Dendritic cell treated with granulocyte-macrophage colony-stimulating factor and Interleukin-4, amounts not matched to agents 40 ng/mL and 50 ng/mL, for 4 days (primary cell): ENCODE measurements at regions not wholly inside any gene's neighbourhood (a gene's known extent, or its start where the extent isn't known, plus 50 kb on each side); places are given as distances from the start of the nearest gene placed in this dataset.
"Not testable (repeated sequence)": the region's sequence is repeated elsewhere in the genome, so short reads cannot be mapped to it uniquely, and the experiment has no call there.

Source experiments
- H3K27ac Mint-ChIP-seq: one replicate; pipeline ENCODE4 v1.8.0; 2022; ENCODE audit warnings: mild to moderate bottlenecking, mixed read lengths
- H3K27me3 Mint-ChIP-seq: one replicate; pipeline ENCODE4 v1.8.0; 2022; ENCODE audit warnings: mild to moderate bottlenecking, mixed read lengths
- H3K36me3 Mint-ChIP-seq: one replicate; pipeline ENCODE4 v1.8.0; 2022; ENCODE audit warnings: low read depth, mixed read lengths
- H3K4me1 Mint-ChIP-seq: one replicate; pipeline ENCODE4 v1.8.0; 2022; ENCODE audit warnings: low read depth, mixed read lengths
- H3K4me3 Mint-ChIP-seq: one replicate; pipeline ENCODE4 v1.8.0; 2022; ENCODE audit warnings: mild to moderate bottlenecking, moderate library complexity, mixed read lengths
- H3K9me3 Mint-ChIP-seq: one replicate; pipeline ENCODE4 v1.8.0; 2022; ENCODE audit warnings: mixed read lengths
- intact Hi-C: fragments of 100-400 bp; cut with micrococcal nuclease; formaldehyde crosslinking; loops from one replicate; pipeline ENCODE4 v1.15.0; 2022

DNA sequence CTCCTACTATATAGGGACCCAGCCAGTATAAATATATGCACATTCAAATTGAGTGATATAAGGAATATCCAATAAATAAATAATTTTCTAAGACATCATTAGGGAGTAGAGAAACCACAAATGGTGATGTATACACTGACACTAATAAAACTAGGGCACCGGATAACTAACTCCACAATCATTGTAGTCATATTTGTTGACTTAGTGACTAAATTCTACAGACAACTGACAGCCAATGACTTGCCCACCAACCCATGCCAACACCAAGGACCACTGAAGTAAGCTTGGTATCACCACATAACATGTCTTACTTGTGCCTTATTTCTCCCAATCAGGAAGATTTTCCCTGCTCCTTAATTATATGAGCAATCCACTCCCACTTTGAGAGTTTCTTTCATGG, 139.6 kb upstream of the TRPC6 start:
- Mint-ChIP-seq H3K9me3 (peaks cover 16% of the 10 kb centered on the region), H3K27ac (no peak overlapping the region)
- intact Hi-C loops: no loop called here

DNA sequence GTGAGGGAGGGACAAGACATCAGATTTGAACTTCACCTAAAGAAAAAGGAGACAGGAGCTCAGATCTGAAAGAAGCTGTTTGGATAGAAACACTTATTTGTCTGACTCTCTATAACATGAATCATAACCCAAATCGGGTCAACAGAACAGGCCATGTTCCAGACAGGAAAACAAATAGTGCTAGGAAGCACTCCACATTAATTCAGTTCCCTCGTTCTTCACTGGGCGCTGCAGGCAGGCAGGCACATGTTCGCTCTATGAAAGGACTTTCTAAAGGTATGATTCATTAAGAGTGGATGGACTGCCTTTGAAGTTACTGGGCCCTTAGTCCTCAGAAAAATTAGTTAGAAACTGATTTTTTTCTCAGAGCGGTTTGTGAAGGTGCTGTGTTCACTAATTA, 137.5 kb upstream of the TRPC6 start:
- Mint-ChIP-seq H3K4me3 (no peak overlapping the region), H3K4me1 (no peaks in the 10 kb centered on the region), H3K9me3 (peaks cover 16% of the 10 kb centered on the region), H3K27ac (no peak overlapping the region), H3K27me3 (no peaks in the 10 kb centered on the region), H3K36me3 (no peaks in the 10 kb centered on the region)
- intact Hi-C loops: no loop called here

More for the DNA sequence above, 139.6 kb upstream of the TRPC6 start:
- Mint-ChIP-seq H3K27me3 (no peaks in the 10 kb centered on the region), H3K4me1 (no peaks in the 10 kb centered on the region), H3K4me3 (no peak overlapping the region), H3K36me3 (no peaks in the 10 kb centered on the region)

DNA sequence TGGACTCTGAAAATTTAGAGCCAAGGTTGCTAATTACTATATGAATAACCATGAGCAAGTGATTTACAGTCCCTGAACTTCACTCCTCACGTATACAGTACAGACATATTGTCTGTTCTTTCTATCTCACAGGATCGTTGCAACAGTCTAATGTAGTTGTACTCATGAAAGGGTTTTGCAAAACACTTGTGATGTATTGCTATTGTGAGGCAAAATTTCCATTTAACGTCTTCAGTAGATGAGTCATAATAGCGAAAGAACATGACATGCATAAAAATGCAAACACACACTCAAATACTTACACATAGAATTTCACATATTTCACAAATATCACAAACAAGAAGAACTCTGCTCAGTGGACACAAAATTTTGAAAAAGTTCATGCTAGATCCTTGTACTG, 134.6 kb upstream of the TRPC6 start:
- H3K4me1 Mint-ChIP-seq: no peaks in the 10 kb centered on the region

DNA sequence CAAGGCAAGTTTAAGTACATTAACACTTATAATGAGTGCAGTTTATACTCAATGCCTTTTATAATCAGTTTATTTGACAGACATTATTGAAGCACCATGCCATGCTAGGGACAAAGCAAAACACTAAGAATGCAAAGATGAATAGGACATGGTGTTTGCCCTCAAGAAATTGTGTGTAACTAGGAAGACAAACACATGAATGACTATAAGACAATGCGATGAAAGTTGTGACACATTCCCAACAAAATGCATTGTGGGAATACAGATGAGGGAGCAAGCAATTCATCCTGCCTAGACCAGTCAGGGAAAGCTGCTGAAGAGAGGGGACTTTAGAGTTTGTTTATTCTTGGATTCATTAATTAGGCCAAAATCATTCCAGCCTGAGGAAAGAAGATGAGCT, 133.8 kb upstream of the TRPC6 start:
- Mint-ChIP-seq H3K36me3 (no peaks in the 10 kb centered on the region), H3K4me1 (no peaks in the 10 kb centered on the region), H3K4me3 (no peak overlapping the region), H3K9me3 (peaks cover 20% of the 10 kb centered on the region), H3K27me3 (no peaks in the 10 kb centered on the region), H3K27ac (no peak overlapping the region)
- intact Hi-C loops: no loop called here

More for the DNA sequence above, 134.6 kb upstream of the TRPC6 start:
- Mint-ChIP-seq H3K36me3 (no peaks in the 10 kb centered on the region), H3K27me3 (no peaks in the 10 kb centered on the region), H3K4me3 (no peak overlapping the region), H3K9me3 (peaks cover 16% of the 10 kb centered on the region), H3K27ac (no peak overlapping the region)
- intact Hi-C loops: no loop called here

DNA sequence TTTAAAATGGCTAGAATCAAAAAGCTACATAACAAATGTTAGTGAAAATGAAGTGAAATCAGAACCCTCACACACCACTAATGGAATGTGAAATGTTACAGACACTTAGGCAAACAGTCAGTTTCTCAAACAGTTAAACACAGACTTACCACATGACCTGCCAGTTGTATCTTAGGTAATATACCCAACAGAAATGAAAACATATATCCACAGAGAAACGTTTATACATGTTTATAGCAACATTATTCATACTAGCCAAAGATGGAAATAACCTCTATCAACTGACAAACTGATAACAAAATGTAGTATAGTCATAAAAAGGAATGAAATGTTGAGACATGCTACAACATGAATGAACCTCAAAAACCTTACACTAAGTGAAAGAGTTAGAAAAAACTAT, 131.5 kb upstream of the TRPC6 start:
- H3K4me3 Mint-ChIP-seq: no peak overlapping the region
- no peak overlapping the region for H3K27ac Mint-ChIP-seq
- no peaks in the 10 kb centered on the region for H3K27me3 Mint-ChIP-seq
- H3K9me3 Mint-ChIP-seq: peaks cover 25% of the 10 kb centered on the region
- no peaks in the 10 kb centered on the region for H3K4me1 Mint-ChIP-seq
- no peaks in the 10 kb centered on the region for H3K36me3 Mint-ChIP-seq
- intact Hi-C loops: no loop called here

DNA sequence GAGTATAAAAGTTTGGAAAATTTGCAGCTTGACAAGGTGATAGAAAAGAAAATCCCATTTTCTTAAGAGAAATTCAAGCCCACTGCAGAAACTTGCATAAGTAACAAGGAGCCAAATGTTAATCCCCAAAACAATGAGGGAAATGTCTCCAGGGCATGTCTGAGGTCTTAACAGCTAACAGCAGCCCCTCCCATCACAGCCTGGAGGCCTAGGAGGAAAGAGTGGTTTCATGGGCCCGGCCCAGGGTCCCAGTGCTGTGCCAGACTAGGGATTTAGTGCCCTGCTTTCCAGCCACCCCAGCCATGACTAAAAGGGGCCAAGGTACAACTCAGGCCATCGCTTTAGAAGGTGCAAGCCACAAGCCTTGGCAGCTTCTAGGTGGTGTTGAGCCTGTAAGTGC, 123.7 kb upstream of the TRPC6 start:
- no peak overlapping the region for H3K4me3 Mint-ChIP-seq
- H3K27ac Mint-ChIP-seq: no peak overlapping the region
- H3K36me3 Mint-ChIP-seq: no peaks in the 10 kb centered on the region
- H3K27me3 Mint-ChIP-seq: no peaks in the 10 kb centered on the region
- intact Hi-C loops: no loop called here
- H3K9me3 Mint-ChIP-seq: peaks cover 27% of the 10 kb centered on the region
- H3K4me1 Mint-ChIP-seq: no peaks in the 10 kb centered on the region

DNA sequence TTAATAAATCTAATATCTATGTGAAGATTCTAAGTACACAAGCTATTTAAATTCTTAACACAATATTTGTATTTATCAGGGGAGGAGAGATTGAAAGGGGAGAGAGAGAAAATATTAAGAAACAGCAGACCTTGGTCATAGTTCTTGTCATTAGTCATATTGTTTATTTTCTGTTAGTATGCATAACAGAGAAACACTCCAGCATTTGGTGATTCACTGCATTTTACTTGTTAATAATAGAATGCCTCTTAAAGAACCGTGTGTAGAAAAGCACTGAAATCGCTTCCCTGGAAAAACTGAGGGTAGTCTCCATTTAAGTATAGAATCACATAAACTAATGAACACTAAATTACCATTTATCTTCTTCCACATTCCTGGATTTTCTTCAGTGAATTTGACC, 122.7 kb upstream of the TRPC6 start:
- Mint-ChIP-seq H3K4me3 (no peak overlapping the region), H3K36me3 (no peaks in the 10 kb centered on the region), H3K4me1 (no peaks in the 10 kb centered on the region), H3K9me3 (peaks cover 26% of the 10 kb centered on the region), H3K27ac (no peak overlapping the region), H3K27me3 (no peaks in the 10 kb centered on the region)
- intact Hi-C loops: no loop called here

DNA sequence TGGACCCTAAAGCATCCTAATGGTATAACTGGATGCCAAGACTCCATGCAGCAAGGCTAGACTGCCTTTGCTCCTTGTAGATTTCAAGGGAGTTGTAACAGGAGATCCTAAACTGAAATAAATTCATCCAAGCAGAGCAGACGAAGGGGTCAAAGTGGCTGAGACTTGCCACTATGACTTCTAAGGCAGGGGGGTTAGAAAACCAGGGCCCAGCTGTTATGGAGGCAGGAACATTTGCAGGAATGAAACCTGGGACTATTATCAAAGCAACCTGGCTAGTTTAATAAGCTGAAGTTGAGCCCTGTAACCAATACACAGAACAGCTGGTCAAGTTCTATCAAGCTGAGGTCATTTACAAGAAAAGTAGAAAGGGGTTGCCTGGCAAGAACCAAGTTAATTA, 122.2 kb upstream of the TRPC6 start:
- no peaks in the 10 kb centered on the region for H3K27me3 Mint-ChIP-seq
- H3K4me3 Mint-ChIP-seq: no peak overlapping the region
- H3K36me3 Mint-ChIP-seq: no peaks in the 10 kb centered on the region
- intact Hi-C loops: no loop called here
- no peak overlapping the region for H3K27ac Mint-ChIP-seq
- H3K9me3 Mint-ChIP-seq: peaks cover 20% of the 10 kb centered on the region
- no peaks in the 10 kb centered on the region for H3K4me1 Mint-ChIP-seq

DNA sequence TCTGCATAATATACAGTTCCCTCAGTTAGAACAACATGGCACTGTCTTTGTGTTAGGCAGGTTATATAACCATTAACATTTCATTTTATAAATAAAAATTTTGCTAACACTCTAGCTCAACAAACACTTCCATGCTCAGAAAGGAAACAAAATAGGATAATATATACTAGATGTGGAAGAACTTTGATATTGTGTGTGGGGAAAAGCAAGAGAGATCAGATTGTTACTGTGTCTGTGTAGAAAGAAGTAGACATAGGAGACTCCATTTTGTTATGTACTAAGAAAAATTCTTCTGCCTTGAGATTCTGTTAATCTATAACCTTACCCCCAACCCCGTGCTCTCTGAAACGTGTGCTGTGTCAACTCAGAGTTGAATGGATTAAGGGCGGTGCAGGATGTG, 111.1 kb upstream of the TRPC6 start:
- H3K27ac Mint-ChIP-seq, H3K27me3 Mint-ChIP-seq, H3K4me3 Mint-ChIP-seq, H3K36me3 Mint-ChIP-seq, H3K4me1 Mint-ChIP-seq, intact Hi-C loops: not testable (repeated sequence)
- H3K9me3 Mint-ChIP-seq: peaks cover 32% of the 10 kb centered on the region

DNA sequence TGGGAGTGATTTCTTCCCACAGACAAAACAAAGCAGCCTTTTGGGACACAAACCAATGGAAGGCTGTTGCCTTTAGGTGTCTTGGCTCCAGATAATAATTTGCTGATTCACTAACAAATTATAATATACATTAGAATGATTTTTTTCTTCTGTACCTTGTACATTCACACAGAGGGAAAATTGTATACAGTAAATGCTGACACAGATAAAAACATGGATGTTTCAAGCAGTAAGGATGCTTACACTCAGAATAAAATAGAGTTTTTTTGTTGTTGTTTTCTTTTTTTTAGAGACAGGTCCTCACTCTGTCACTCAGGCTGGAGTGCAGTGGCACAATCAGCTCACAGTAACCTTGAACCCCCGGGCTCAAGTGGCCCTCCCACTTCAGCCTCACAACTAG, 109.2 kb upstream of the TRPC6 start:
- Mint-ChIP-seq H3K9me3 (peaks cover 50% of the 10 kb centered on the region), H3K27ac (no peak overlapping the region), H3K4me3 (no peak overlapping the region), H3K36me3 (no peaks in the 10 kb centered on the region), H3K4me1 (no peaks in the 10 kb centered on the region), H3K27me3 (no peaks in the 10 kb centered on the region)
- intact Hi-C loops: no loop called here

DNA sequence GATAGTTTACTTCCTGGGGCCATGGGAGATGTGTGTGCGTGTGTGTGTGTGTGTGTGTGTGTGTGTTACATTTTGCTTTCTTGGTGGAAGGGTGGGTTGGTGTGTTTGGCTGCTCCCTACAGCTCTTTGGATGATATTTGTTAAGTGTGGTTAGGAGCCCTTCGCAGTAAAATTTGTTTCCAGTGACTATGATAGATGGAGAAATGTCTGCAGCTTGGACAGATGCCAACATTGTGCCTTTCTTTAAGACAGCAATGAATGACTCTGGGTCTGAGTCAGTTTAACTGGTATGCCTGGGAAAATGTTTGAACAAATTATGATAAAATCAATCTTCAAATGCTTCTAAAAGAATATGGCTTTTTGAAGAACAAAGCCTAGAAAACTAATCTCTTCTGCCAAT, 102.7 kb upstream of the TRPC6 start:
- Mint-ChIP-seq H3K27me3 (no peaks in the 10 kb centered on the region), H3K4me3 (no peak overlapping the region)
- intact Hi-C loops: no loop called here

DNA sequence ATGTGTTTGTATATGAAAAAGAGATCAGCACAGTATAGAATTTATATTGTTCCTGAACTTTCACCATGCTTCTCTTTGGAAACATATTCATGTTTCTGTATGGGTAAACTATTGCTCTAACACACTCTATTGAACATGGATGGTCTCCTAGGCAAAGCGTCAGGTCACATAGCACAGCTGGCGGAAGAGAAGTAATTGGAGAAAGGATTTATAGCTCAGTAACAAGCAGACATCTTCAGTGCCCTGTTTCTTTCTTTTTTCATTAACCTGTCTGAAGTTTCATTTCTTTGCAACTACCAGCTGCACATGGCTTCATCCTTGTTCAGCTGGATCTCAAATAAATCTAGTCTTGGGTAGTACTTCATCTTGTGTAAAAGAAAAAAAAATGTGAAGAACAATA, 84.4 kb upstream of the TRPC6 start:
- Mint-ChIP-seq H3K9me3 (peaks cover 27% of the 10 kb centered on the region), H3K27ac (no peak overlapping the region), H3K4me1 (no peaks in the 10 kb centered on the region), H3K27me3 (no peaks in the 10 kb centered on the region), H3K36me3 (no peaks in the 10 kb centered on the region), H3K4me3 (no peak overlapping the region)
- intact Hi-C loops: no loop called here

More for the DNA sequence above, 102.7 kb upstream of the TRPC6 start:
- H3K36me3 Mint-ChIP-seq: no peaks in the 10 kb centered on the region
- peaks cover 78% of the 10 kb centered on the region for H3K9me3 Mint-ChIP-seq
- H3K27ac Mint-ChIP-seq: no peak overlapping the region
- no peaks in the 10 kb centered on the region for H3K4me1 Mint-ChIP-seq

DNA sequence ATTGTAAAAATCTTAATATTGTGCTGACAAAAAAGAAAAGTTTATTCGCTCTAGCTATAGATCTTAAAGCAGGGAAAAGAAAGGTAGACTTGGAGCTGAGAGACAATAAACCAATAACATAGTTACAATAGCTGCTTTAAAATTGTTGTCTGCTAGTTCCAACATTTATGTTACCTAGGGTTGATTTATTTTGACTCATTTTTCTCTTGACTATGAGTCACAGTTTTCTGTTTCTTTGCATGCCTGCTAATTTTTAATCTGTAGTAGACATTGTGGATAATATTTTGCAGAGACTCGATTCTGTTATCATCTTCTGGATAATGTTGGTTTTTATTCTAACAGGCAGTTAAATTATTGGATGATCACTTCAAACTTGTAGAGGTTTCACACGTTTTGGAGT, 83.1 kb upstream of the TRPC6 start:
- H3K4me3 Mint-ChIP-seq: no peak overlapping the region
- intact Hi-C loops: no loop called here
- peaks cover 39% of the 10 kb centered on the region for H3K9me3 Mint-ChIP-seq
- no peaks in the 10 kb centered on the region for H3K27me3 Mint-ChIP-seq
- H3K27ac Mint-ChIP-seq: no peak overlapping the region
- H3K4me1 Mint-ChIP-seq: no peaks in the 10 kb centered on the region
- H3K36me3 Mint-ChIP-seq: no peaks in the 10 kb centered on the region

DNA sequence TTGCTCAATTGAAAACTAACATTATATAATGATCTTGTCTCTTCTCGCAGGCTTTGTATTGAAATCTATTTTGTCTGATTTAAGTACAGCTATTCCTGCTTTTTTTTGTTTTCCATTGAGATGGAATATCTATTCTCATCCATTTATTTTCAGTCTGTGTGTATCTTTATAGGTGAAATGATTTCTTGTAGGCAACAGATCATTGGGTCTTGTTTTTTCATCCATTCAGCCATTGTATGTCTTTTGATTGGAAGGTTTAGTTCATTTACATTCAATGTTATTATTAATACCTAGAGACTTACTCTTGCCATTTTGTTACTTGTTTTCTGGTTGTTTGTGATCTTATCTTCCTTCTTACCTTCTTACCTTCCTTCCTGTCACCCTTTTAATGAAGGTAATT, 77.8 kb upstream of the TRPC6 start:
- no peak overlapping the region for H3K27ac Mint-ChIP-seq
- H3K4me3 Mint-ChIP-seq: no peak overlapping the region
- H3K27me3 Mint-ChIP-seq: no peaks in the 10 kb centered on the region
- intact Hi-C loops: no loop called here
- H3K9me3 Mint-ChIP-seq: peaks cover 46% of the 10 kb centered on the region
- H3K36me3 Mint-ChIP-seq: no peaks in the 10 kb centered on the region
- no peaks in the 10 kb centered on the region for H3K4me1 Mint-ChIP-seq
